HS-27A (cell line): ENCODE measurements at regions not wholly inside any gene's neighbourhood (a gene's known extent, or its start where the extent isn't known, plus 50 kb on each side); places are given as distances from the start of the nearest gene placed in this dataset.

ENCODE experiments used
- DNase-seq: peaks from one replicate; pipeline ENCODE4 v3.0.0-alpha.2; 2012; ENCODE audit warnings: low read depth, missing footprints

GRCh38 chr5:62112689-62113228 lies 193.2 kb upstream of the KIF2A start:
- peak; percentile 39 for DNase-seq

- no peak for DNase-seq
Observed at GRCh38 chr5:62115014-62115413, 191.0 kb upstream of the KIF2A start.

- no peak for DNase-seq
Observed at GRCh38 chr5:62124266-62124665, 181.7 kb upstream of the KIF2A start.

GRCh38 chr5:62126090-62126489 lies 179.9 kb upstream of the KIF2A start:
- DNase-seq = no peak

- DNase-seq = no peak
Observed at GRCh38 chr5:62127098-62127736, 178.8 kb upstream of the KIF2A start.

GRCh38 chr5:62130107-62130506 lies 175.9 kb upstream of the KIF2A start:
- no peak for DNase-seq

- DNase-seq = no peak
Observed at GRCh38 chr5:62132276-62132675, 173.7 kb upstream of the KIF2A start.

- no peak for DNase-seq
Observed at GRCh38 chr5:62133426-62133825, 172.6 kb upstream of the KIF2A start.

GRCh38 chr5:62134811-62135210 lies 171.2 kb upstream of the KIF2A start:
- DNase-seq = no peak

GRCh38 chr5:62137628-62138027 lies 168.4 kb upstream of the KIF2A start:
- no peak for DNase-seq

- no peak for DNase-seq
Observed at GRCh38 chr5:62138607-62139006, 167.4 kb upstream of the KIF2A start.

GRCh38 chr5:62139741-62140140 lies 166.3 kb upstream of the KIF2A start:
- no peak for DNase-seq

- no peak for DNase-seq
Observed at GRCh38 chr5:62142351-62142750, 163.7 kb upstream of the KIF2A start.

GRCh38 chr5:62143268-62144229 lies 162.5 kb upstream of the KIF2A start:
- no peak for DNase-seq

- DNase-seq = no peak
Observed at GRCh38 chr5:62144401-62145022, 161.5 kb upstream of the KIF2A start.

- no peak for DNase-seq
Observed at GRCh38 chr5:62149879-62150278, 156.1 kb upstream of the KIF2A start.

GRCh38 chr5:62152394-62153087 lies 153.5 kb upstream of the KIF2A start:
- DNase-seq = no peak

- no peak for DNase-seq
Observed at GRCh38 chr5:62154758-62155157, 151.2 kb upstream of the KIF2A start.

GRCh38 chr5:62155988-62156387 lies 150.0 kb upstream of the KIF2A start:
- no peak for DNase-seq

GRCh38 chr5:62167561-62168057 lies 138.4 kb upstream of the KIF2A start:
- DNase-seq = no peak

- no peak for DNase-seq
Observed at GRCh38 chr5:62168506-62169281, 137.3 kb upstream of the KIF2A start.
